Kidney tubule cell (primary cell): ENCODE measurements at regions not wholly inside any gene's neighbourhood (a gene's known extent, or its start where the extent isn't known, plus 50 kb on each side); places are given as distances from the start of the nearest gene placed in this dataset.

ENCODE experiments used
- DNase-seq: peaks from one replicate; pipeline ENCODE4 v3.0.0-alpha.2; 2018; ENCODE audit warnings: low spot score

DNA sequence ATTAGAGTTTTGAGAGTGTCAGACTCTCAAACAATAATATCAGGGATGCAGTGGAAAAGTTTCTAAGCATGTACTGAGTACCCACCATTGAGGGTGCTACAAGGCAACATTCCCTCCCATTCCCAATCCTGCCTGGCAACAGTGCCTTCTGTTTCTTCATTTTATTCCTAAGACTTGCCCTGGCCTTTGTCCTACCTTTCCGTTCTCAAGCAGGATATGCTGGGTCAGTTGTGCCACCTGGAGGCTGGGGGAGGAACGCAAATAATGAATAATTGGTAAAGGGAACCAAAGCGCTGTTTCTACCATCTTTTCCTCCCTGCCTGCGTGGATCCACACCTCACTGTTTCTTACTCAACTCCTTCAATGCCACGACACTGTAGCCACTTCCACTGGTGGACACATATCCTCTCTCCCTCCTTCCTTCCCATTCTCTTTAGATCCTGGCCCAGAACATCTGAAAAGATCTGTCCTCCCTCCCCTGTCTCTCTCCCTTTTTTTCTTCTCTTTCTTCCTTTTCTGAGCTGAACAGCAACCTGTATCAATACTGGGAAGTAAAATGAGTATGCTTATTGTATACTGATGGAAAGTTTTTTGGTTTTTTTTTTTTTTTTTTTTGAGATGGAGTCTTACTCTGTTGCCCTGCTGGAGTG lies 149.5 kb downstream of the C9orf152 start:
- DNase-seq, result peak; percentile 75

DNA sequence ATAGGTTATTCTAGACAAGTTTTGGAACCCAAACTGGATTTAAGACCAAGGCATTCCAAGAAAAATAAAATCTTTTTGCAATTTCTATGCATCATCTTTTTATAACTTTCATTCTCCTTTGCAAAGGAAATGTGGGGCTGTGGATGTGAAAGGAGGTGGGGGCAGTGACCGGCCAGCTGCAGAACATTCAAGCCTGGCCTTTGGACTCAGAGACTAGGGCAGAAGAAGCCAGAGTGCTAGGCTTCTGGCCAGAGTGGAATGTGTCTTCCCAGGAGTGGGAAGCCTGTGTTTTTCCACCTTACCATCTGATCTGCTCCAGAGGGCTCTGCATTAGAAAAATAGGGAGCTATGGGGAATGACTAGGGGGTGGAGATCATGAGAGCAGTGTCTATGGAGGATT lies 148.5 kb downstream of the C9orf152 start:
- no peak for DNase-seq

DNA sequence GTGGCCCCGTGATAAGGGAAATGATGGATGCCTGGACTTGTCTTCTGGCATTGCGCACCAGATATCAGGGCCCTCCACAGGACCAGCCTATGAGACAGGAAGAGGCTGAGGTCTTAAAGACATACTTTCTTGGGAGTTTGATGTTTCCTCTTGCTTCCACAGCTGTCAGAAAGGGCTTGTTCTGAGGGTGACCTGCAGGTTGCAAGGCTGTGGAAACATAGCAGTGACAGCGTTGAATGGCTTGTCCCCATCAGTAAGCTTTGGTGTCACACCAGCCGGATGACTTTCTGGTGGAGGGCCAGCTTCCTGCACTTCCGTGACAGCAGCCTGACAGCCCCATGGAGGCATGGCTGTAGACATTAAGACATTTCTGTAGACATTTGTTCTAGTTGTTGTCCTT lies 143.2 kb downstream of the C9orf152 start:
- no peak for DNase-seq

DNA sequence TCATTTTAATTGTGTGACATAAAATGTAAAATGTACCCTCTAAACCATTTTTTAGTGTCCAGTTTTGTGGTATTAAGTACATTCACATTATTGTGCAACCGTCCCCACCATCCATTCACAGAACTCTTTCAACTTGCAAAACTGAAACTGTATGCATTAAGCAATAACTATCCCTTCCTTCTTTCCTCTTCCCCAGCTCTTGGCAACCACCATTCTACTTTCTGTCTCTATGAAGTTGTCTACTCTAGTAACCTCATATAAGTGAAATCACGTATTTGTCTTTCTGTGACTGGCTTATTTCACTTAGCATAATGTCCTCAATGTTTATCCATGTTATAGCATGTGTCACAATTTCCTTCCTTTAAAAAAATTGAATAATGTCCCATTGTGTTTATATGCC lies 142.4 kb downstream of the C9orf152 start:
- DNase-seq, result no peak

DNA sequence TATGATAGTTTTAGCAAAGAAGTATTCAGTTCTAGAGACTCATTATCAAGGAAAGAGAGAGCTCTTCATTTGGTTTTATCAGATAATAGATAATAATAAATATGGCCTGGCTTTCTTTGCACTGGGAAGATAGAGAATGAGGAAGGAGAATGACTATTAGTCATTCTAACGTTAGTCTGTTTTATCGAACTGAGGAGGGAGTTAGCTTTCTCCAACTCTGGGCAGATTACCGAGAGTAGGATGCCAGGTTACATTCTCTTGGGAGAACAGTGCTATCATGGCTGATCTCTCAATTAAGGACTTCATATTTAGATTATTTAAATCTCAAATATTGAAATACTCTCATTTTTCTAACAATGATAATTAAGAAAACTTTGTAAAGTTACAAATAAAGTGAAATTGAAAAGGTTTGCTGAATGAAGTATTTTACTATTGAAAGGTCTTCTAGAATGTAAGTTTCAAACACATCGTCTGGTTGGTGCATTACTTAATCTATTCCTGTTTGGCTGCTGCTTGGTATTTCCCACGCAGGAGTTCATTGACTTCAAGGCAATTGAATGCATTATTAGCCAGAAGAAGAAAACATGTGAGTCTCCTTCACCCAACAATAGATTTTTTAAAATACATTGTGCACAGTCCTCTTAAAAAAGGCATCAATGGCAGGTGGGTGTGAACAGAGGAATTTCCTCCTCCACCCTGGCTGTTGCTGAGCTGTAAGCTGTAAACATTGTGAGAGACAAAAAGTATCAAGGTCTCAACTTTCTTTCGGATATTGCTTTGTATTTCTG lies 140.8 kb downstream of the C9orf152 start:
- DNase-seq, result no peak

DNA sequence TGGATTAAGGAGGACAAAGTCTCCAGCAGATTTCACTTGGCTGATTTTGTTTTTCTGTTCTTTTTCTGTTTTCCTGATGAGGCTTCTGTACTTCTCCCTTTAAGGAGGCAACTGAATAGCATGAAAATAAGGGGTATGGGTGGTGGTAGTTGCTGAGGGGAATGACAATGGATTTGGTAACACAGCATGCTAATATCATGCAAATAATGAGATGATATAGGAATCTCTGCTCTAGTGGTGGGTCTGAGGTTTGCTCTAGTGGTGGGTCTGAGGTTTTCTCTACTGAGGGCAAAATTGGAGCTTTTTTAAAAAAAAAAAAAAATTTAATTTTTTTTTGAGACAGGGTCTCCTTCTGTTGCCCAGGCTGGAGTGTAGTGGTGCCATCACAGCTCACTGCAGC lies 139.7 kb downstream of the C9orf152 start:
- DNase-seq, result no peak

DNA sequence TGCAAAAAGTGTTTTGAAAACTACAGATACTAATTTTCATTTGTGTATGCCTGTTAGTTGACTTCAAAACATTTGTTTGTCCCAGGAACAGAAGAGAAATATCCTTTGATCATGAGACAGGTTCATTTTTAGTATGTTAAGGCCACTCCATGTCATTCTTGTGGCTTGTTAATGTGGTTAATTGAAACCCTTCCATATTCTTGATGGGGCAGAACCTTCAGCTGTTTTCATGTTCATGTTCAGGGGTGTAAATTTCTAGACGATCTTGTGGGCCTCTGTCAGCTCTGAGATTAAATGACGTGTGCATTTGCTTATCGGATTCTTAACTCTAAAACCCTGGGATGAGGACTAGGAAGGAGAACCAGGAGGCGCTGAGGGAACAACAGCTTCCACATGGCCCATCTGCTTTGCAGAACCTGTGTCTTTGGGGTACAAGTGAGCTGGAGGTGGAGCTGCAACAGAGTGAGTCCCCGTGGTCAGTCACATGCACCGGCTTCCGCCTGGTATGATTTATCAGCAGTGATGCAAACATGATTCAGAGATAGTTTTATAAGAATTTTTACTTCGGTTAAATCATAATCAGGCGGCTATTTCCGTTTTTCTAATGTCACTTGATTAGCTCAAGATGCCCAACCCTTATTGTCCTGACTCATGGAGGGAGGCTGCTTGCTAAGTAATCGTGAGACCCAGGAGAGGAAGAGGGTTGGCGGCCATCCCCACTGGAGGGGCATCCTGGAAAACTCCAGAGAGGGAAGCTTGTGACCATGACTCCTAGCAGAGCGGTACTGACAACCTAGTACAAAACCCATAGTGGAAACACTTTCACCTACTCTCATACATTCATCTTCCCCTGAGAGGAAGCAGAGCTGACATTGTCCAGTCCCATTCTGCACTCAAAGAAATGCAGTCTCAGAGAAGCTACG lies 138.4 kb downstream of the C9orf152 start:
- DNase-seq, result peak; percentile 44

DNA sequence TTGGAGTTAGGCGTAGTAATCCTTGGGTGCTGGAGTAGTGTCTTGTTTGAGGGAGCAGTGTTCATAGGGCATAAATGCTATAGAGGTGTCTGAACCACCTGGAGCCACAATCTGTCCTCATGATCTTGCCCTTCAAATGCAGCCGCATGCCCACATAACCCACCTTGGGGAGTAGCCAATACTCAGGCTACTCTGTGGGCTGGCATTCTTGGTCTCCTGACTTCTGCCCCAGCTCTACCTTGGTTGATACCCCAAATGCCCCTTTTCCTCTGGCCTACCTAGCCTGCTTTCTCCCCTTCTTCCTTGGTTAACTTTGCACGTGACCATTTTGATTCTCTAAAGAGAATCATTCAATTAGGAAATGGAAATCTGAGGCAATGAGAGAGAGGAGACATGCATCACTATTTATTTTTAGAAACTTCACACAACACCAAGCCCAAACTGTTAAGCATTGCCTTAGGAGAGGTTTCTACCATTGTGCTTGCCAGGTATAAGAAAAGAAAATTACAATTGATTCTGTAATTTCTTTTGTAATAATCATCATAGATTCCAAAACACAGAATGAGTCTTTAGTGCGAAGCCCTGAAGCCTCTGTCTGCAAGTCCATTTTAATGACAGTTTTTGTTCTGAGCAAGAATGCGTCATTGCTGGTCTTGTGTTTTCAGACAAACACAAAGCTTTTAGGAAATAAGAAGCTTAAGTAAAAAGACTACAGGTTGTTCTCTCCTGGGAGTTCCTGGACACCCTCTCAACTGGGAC lies 135.2 kb downstream of the C9orf152 start:
- DNase-seq, result no peak

DNA sequence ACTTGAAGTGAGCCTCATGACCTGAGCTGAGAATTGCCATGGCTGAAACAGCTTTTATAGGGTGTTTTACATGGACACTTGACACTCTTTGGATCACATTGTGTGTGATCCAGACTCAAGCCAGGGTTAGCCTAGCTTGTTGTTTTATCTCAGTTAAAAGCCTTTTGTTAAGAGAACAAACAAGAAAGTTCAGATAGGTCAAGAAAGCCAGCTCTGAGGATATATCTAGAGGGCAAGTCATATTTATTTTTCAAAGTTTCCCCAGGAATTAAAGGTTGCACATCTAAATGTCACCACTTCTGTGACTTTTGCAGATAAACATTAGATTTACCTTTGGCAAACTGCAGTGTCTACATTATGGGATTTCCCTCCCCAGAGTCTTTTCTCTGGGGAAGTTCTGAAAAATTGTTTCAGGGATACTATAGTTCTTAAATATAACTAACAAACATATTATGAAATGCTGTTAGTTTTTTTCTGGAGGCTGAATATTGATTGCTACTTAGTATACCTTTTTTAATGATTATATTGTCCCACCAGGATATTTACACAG lies 134.5 kb downstream of the C9orf152 start:
- DNase-seq, result no peak

DNA sequence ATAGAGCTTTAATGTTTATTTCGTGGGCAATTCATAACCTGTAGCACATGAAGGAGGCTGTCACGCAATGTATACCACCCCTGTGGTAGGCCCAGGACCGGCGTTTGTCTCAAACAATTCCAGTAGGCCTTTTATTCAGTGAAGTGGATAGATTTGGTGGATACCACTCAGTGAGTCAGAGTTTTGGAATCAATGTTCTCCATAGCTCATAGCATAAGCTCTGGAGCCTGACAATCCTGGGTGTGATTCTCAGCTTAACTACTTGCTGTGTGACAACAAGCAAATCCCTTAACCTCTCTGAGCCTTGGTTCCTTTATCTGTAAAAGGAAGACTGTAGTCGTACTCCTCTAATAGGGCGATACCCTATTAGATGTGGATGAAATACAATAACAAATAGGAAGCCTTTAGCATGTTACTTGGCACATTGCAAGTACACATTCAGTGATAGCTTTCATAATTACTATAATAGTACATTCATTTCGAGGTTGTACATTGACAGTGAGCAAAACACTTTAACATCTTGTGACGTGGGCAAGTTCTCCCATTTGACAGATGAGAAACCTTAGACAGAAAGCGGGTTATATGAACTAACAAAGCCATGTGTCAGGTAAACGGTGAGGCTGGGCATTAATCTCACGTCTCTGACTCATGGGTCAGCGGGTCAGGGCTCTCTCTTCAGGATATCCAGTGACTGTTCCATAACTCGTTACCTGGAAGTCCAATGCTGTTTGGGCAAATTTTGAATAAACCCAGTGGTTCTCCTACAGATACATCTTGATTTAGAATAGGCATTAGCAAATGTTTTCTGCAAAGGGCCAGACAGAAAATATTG lies 130.8 kb downstream of the C9orf152 start:
- peak; percentile 88 for DNase-seq

DNA sequence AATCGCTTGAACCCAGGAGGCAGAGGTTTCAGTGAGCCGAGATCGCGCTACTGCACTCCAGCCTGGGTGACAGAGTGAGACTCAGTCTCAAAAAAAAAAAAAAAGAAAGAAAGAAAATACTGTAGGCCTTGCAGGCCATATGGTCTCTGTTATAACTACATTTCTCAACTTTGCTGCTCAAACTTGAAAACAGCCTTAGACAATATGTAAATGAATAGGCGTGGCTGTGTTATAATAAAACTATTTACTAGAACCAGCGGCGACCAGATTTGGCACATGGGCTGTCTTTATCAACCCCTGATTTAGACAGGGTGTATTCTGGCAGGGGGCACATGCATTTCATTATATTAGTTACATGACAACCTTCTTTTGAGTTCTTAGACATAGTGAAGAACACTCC lies 130.0 kb downstream of the C9orf152 start:
- no peak for DNase-seq

DNA sequence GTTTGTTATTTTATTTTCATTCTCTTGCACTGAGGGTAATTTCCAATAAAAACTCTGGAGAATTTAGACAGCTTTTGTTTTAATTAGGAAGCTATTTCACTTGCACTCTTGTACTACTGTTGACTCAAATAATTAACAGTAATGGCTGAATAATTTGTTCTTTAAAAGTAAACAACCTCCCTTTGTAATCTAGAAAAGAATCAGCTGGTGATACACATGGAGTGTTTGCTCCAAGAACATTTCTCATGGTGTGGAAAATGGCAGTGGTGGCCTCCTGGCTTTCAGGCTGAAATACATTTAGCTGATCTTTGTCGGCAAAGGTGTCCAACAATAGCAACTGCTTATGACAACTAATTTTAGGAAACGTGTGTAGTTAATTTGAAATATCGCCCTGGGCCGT lies 129.4 kb downstream of the C9orf152 start:
- no peak for DNase-seq

DNA sequence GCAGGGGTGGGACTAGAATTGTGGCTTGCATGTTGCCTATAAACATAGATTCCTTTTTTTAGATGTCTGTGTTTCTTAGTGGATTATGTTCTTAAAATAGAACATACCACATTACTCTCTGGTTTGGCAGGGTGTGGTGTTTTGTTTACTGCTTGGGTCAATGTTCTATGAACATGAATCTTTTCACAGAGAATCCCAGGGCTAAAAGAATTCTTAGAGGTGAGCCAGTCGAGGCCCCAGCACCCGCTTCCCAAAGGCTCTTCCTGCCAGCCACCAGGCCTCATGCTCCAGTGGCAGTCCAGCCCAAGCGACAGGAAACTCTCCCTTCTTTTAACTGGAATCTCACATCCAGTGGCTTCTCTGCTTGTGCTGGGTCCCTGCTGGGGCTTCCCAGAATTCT lies 126.6 kb downstream of the C9orf152 start:
- DNase-seq, result peak; percentile 36

DNA sequence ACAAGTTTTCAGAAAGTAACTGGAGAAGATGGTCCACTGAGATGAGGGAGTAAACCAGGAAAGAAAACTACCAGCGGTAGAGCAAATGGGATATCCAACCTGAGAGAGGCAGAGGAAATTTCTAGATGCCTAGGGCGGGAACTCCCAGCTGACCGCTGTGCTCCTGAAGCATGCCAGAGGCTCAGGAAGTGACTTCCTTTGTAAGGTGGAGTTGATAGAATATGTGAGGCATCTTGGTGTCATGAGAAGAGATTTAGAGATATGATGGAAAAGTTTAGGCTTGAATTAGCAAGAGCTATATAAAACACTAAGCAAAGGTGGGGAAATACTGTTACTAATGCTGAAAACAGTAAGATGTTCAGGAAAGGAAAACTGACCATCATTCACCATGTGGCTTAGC lies 124.1 kb downstream of the C9orf152 start:
- peak; percentile 28 for DNase-seq

DNA sequence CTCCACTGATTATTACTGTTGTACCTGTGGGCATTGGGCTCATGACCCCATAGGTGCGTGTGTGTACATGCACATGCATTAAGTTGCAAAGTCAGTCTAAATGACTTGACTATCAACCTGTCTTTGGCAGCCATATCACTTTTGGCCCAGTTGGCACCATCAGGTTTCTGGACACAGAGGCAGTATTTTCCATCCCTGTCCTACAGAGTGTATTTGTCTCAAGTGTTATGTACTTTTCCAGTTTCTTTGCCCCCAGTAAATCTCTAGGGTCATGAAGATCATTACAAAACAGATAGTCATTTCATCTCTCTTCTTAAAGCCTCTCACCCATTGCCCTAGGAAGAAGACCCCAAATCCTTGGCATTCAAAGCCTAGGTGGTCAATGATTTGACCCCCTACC lies 121.4 kb downstream of the C9orf152 start:
- DNase-seq, result no peak

DNA sequence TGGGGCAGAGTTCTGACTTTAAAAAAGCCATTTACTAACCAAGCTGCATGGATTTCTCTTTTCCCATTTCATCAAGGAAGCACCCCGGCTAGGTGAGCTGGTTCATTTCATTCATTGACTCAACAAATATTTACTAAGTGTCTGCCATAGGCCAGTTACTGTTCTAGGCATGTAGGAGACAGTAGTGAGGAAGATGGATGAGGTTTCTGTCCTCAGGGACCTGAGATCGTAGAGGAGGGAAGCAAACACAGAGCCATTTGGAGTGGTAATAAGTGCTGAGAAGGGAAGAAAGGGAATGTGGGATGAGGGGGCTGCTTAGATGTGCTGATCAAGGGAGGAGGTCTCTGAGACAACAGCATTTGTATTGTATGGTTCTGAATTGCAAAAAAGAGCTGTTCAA lies 120.4 kb downstream of the C9orf152 start:
- DNase-seq, result no peak

DNA sequence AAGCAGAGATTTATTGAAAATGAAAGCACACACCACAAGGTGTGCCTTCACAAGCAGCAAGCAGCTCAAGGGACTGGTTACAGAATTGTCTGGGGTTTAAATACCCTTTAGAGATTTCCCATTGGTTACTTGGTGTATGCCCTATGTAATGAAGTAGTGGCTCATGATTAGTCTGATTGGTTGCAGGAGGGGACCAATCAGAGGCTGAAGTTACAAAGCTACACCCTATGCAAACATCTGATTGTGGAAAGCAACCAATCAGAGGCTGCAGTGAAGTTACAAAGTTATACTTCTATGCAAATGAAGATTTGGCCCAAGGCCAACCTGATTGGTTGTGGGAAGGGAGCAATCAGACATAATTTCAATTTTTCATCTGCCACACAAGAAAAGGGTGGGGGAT lies 119.9 kb downstream of the C9orf152 start:
- DNase-seq, result no peak

DNA sequence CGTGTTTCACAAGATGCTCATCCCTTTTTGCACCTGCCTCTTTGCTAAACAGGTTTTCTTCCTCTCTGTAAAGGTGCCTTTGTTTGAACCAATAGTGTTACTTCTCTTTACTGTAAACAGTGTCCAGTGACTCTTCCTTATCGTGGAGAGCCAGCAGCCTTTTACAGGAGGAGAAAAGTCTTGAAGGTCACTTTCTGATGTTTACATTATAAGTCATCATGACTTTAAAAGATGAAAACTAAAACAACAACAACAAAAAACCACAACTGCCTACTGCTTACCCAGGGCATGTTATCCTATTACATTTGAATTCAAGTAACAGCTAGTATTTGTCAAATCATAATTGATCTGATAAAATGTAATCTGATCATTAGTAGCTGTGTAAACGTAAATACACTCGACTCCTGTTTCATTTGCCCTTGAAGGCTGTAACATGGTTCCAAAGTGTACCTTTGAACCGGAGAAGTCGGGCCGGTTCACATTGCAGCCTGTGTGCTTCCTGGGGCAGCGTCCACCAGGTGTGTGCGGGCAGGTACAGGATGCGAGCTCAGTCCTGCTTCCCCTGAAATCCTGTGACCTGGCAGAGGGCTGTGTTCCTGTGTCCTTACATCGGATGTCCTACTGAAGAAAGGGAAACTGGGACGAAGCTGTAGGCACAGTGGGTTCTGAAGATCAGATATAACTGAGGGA lies 118.1 kb downstream of the C9orf152 start:
- DNase-seq, result no peak

DNA sequence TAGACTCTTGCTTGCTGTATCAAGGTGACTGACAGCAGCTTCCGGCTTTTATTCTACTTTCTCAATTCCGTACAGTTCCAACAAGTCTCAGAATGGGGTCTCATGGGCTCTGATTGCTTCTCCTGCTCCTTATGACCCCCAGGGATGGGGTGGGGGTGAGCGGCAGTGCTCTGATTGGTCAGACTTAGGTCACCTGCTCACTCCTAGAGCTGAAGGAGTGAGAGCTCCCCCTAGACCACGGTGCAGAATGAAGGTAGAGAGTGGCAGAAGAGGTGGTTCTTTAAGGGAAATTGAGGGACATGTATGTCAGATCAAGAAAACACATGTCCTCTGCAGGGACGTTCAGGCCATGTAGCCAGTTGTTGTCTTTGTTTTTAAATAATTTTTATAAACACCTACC lies 115.2 kb downstream of the C9orf152 start:
- DNase-seq, result no peak

DNA sequence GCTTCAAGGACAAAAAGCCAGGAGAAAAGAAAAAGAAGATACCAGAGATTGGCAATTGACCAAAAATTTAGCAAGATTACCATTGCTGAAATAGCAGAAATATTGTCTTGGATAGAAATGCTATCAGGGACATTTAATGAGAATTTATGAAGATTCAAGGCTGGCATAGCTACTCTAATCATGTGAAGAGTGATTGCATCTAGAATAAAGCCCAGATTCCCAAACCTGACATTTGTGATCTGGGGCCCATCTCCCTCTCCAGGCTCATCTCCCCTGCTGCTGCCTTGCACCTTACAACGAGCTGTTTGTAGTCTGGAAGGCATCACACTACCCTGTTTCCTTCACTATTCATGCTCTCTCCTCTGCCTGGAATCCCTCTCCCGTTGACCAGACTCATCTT lies 114.5 kb downstream of the C9orf152 start:
- no peak for DNase-seq
